OCI-LY1 (cell line): ENCODE measurements at regions not wholly inside any gene's neighbourhood (a gene's known extent, or its start where the extent isn't known, plus 50 kb on each side); places are given as distances from the start of the nearest gene placed in this dataset.

Experiments
- H2AFZ ChIP-seq: fragments of 200-600 bp; sonication (generic), shearing (Covaris generic); 2 replicates; pipeline ENCODE4 v1.6.0; 2014; ENCODE audit warnings: antibody characterized with exemption, mild to moderate bottlenecking, low read length
- H3F3A ChIP-seq: fragments of 200-600 bp; sonication (generic), shearing (Covaris generic); 2 replicates; pipeline ENCODE4 v1.6.0; 2014; ENCODE audit warnings: mild to moderate bottlenecking, antibody characterized with exemption, low read length, moderate library complexity; ENCODE audit not compliant: insufficient read depth
- H3K27ac ChIP-seq: fragments of 200-600 bp; sonication (generic); 2 replicates; pipeline ENCODE4 v1.5.1; 2014; ENCODE audit warnings: low read length, mixed run types, mild to moderate bottlenecking, low read depth; ENCODE audit not compliant: poor library complexity, severe bottlenecking
- H3K27me3 ChIP-seq: fragments of 200-600 bp; sonication (generic); 2 replicates; pipeline ENCODE4 v1.6.0; 2014; ENCODE audit warnings: antibody characterized with exemption, mild to moderate bottlenecking, low read length, moderate library complexity; ENCODE audit not compliant: insufficient read depth
- H3K36me3 ChIP-seq: fragments of 200-600 bp; sonication (generic); 2 replicates; pipeline ENCODE4 v1.6.1; 2014; ENCODE audit warnings: mild to moderate bottlenecking, antibody characterized with exemption, low read length, moderate library complexity, mixed read lengths; ENCODE audit not compliant: insufficient read depth
- H3K4me1 ChIP-seq: fragments of 200-600 bp; sonication (generic); 2 replicates; pipeline ENCODE4 v1.5.1; 2014; ENCODE audit warnings: mild to moderate bottlenecking, low read length, moderate library complexity; ENCODE audit not compliant: insufficient read depth, severe bottlenecking
- H3K4me2 ChIP-seq: fragments of 200-600 bp; sonication (generic), shearing (Covaris generic); 2 replicates; pipeline ENCODE4 v1.6.1; 2014; ENCODE audit warnings: low read length
- H3K4me3 ChIP-seq: fragments of 200-600 bp; sonication (generic); 2 replicates; pipeline ENCODE4 v1.5.1; 2014; ENCODE audit warnings: low read length, low read depth, mild to moderate bottlenecking, mixed read lengths; ENCODE audit not compliant: poor library complexity, severe bottlenecking
- H3K79me2 ChIP-seq: fragments of 200-600 bp; shearing (Covaris generic); 2 replicates; pipeline ENCODE4 v1.6.1; 2016; ENCODE audit warnings: mixed run types, low read length, mixed read lengths; ENCODE audit not compliant: insufficient read depth
- H3K9ac ChIP-seq: fragments of 200-600 bp; sonication (generic), shearing (Covaris generic); 2 replicates; pipeline ENCODE4 v1.6.1; 2014; ENCODE audit warnings: mild to moderate bottlenecking, low read length, mixed read lengths
- H3K9me2 ChIP-seq: fragments of 200-600 bp; sonication (generic), shearing (Covaris generic); 2 replicates; pipeline ENCODE4 v1.6.1; 2014; ENCODE audit warnings: low read depth, mild to moderate bottlenecking, low read length, mixed read lengths
- H3K9me3 ChIP-seq: fragments of 200-600 bp; shearing (Covaris generic); 2 replicates; pipeline ENCODE4 v1.6.1; 2014; ENCODE audit warnings: low read length, mixed read lengths
- H4K20me1 ChIP-seq: fragments of 200-600 bp; sonication (generic), shearing (Covaris generic); 2 replicates; pipeline ENCODE4 v1.6.0; 2016; ENCODE audit warnings: mild to moderate bottlenecking, low read length; ENCODE audit not compliant: insufficient read depth
- EZH2 ChIP-seq: fragments of 200-600 bp; sonication (generic), shearing (Covaris generic); IDR thresholded peaks from 2 replicates; pipeline ENCODE4 v1.8.0; 2017; ENCODE audit warnings: borderline replicate concordance, mixed run types, mild to moderate bottlenecking, antibody characterized with exemption, low read length, moderate library complexity, mixed read lengths
- TF ChIP-seq, protein P1 (sequence below): fragments of 200-600 bp; sonication (generic), shearing (Covaris generic); IDR thresholded peaks from 2 replicates; pipeline ENCODE4 v1.5.1; 2017; ENCODE audit warnings: mild to moderate bottlenecking, antibody characterized with exemption, low read length, moderate library complexity, mixed read lengths

DNA sequence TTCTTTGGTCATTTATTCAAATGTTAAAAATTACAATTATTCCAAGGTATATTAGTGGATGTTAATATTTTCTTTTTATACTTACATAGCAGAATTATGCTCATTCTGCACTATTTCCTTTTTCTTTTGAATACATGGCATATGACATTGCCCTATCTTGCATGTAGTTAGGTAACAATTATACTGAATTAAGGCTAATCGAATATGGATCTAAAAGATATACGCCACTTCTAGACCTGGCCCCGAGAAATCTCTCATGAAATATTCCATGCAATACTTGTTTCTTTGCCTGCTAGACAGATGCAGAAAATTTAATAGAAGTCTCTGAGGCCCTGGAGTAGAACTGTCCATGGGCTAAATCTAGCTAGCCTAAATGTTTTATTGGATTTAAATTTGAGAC, 493.4 kb downstream of the OTOL1 start:
- H3K27me3 ChIP-seq: no peaks in the 10 kb centered on the region
- no peak overlapping the region for H3K4me3 ChIP-seq
- H3F3A ChIP-seq: no peaks in the 10 kb centered on the region
- H3K4me2 ChIP-seq: no peak overlapping the region
- H3K36me3 ChIP-seq: no peaks in the 10 kb centered on the region
- no peaks in the 10 kb centered on the region for H3K79me2 ChIP-seq
- no peak overlapping the region for H2AFZ ChIP-seq
- TF ChIP-seq, protein P1, sequence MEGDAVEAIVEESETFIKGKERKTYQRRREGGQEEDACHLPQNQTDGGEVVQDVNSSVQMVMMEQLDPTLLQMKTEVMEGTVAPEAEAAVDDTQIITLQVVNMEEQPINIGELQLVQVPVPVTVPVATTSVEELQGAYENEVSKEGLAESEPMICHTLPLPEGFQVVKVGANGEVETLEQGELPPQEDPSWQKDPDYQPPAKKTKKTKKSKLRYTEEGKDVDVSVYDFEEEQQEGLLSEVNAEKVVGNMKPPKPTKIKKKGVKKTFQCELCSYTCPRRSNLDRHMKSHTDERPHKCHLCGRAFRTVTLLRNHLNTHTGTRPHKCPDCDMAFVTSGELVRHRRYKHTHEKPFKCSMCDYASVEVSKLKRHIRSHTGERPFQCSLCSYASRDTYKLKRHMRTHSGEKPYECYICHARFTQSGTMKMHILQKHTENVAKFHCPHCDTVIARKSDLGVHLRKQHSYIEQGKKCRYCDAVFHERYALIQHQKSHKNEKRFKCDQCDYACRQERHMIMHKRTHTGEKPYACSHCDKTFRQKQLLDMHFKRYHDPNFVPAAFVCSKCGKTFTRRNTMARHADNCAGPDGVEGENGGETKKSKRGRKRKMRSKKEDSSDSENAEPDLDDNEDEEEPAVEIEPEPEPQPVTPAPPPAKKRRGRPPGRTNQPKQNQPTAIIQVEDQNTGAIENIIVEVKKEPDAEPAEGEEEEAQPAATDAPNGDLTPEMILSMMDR: no peak
- TF ChIP-seq EZH2: no peak
- H4K20me1 ChIP-seq: no peaks in the 10 kb centered on the region
- H3K9me3 ChIP-seq: no peaks in the 10 kb centered on the region
- H3K9me2 ChIP-seq: no peaks in the 10 kb centered on the region
- no peak overlapping the region for H3K27ac ChIP-seq
- no peaks in the 10 kb centered on the region for H3K4me1 ChIP-seq
- no peak overlapping the region for H3K9ac ChIP-seq

DNA sequence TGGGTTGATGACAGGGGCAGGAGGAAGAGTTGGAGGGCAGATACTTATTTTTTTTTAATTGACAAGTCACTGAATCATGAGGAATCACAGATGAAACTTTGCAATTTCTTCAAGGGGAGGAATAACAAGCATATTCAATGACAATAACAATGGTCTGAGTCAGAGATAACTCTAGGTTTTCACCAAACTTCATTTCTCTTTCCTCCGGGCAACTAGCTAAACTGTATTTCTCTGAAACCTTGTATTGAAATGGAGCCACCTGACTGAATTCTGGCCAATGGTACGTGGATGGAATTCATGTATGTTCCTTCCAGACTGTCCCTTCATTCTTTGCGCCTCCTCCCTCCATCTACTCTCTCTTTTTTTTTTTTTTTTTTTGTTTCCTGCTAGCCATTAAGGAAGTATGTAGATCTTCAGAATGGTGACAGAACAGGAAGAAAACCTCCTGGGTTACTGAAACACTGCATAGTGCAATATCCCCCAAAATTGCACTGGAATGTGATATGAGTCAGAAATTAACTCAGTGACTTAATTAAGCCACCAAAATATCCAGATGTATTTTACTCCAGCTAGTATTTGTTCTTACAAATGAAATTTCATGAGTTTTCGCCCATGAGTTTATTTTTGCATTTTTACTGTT, 495.4 kb downstream of the OTOL1 start:
- Histone ChIP-seq H3K4me1 (no peaks in the 10 kb centered on the region), H3K9ac (no peak overlapping the region), H3K27ac (no peak overlapping the region), H3K4me2 (no peak overlapping the region), H3K4me3 (no peak overlapping the region), H3K9me2 (no peaks in the 10 kb centered on the region), H4K20me1 (no peaks in the 10 kb centered on the region), H3K79me2 (no peaks in the 10 kb centered on the region), H3K27me3 (no peaks in the 10 kb centered on the region), H3F3A (no peaks in the 10 kb centered on the region), H3K36me3 (no peaks in the 10 kb centered on the region), H2AFZ (no peak overlapping the region), H3K9me3 (no peaks in the 10 kb centered on the region)
- TF ChIP-seq, protein P1: no peak
- no peak for TF ChIP-seq EZH2

DNA sequence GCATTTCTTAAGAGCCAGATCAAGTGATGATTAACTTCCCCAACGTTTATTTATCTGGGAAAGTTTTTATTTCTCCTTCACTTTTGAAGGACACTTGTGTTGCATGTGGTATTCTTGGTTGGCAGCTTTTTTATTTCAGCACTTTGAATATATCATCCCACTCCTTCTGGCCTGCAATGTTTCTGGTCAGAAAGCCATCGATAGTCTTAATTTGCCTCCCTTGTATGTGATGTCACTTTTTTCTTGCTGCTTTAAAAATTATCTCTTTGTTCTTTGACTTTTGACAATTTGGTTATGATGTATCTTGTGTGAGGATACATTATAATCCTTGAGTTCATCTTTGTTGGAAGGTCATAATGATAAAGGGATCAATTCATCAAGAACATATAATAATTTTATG, 503.2 kb downstream of the OTOL1 start:
- H3K9me3 ChIP-seq: 0 out of 2 replicates have a peak, but pooled peaks cover 4% of the 10 kb centered on the region
- H2AFZ ChIP-seq: no peak overlapping the region
- no peak for TF ChIP-seq EZH2
- TF ChIP-seq, protein P1: no peak
- H3K9ac ChIP-seq: no peak overlapping the region
- H3K27ac ChIP-seq: no peak overlapping the region
- no peaks in the 10 kb centered on the region for H3K79me2 ChIP-seq
- H3K4me3 ChIP-seq: no peak overlapping the region
- H3K27me3 ChIP-seq: no peaks in the 10 kb centered on the region
- H3K9me2 ChIP-seq: no peaks in the 10 kb centered on the region; the same call in 1 of the 2 replicates
- no peak overlapping the region for H3K4me2 ChIP-seq
- H3K36me3 ChIP-seq: no peaks in the 10 kb centered on the region
- H3K4me1 ChIP-seq: peaks cover 4% of the 10 kb centered on the region
- H4K20me1 ChIP-seq: no peaks in the 10 kb centered on the region
- no peaks in the 10 kb centered on the region; the same call in 1 of the 2 replicates for H3F3A ChIP-seq
